ENCODE measurements at regions not wholly inside any gene's neighbourhood (a gene's known extent, or its start where the extent isn't known, plus 50 kb on each side); places are given as distances from the start of the nearest gene placed in this dataset.

GRCh38 chr12:77724367-77724957 lies 106.2 kb upstream of the NAV3 start:
- intact Hi-C loops (cut with DNase I): loop anchor here (2.0 kb wide), 1 partner anchor 202 kb away; no protein-coding TSS in a partner anchor
- DNase-seq: no peak

GRCh38 chr12:77723308-77723707 lies 107.4 kb upstream of the NAV3 start:
- DNase-seq: no peak
- intact Hi-C loops (cut with DNase I): no loop called here

GRCh38 chr12:77722536-77722935 lies 108.2 kb upstream of the NAV3 start:
- no peak for DNase-seq
- intact Hi-C loops (cut with DNase I): no loop called here

GRCh38 chr12:77720258-77720657 lies 110.4 kb upstream of the NAV3 start:
- no peak for DNase-seq
- intact Hi-C loops (cut with DNase I): no loop called here

GRCh38 chr12:77710209-77710608 lies 120.5 kb upstream of the NAV3 start:
- intact Hi-C loops (cut with DNase I): no loop called here
- DNase-seq: no peak

GRCh38 chr12:77697126-77697525 lies 133.6 kb upstream of the NAV3 start:
- no peak for DNase-seq
- intact Hi-C loops (cut with DNase I): no loop called here

GRCh38 chr12:77696183-77696582 lies 134.5 kb upstream of the NAV3 start:
- no peak for DNase-seq

GRCh38 chr12:77689510-77690086 lies 141.1 kb upstream of the NAV3 start:
- intact Hi-C loops (cut with DNase I): loop anchor here (5.0 to 10.0 kb wide), 4 partner anchors 155 to 645 kb away; no protein-coding TSS in a partner anchor
- DNase-seq: no peak

More at GRCh38 chr12:77696183-77696582, 134.5 kb upstream of the NAV3 start:
- intact Hi-C loops (cut with DNase I): no loop called here

GRCh38 chr12:77687321-77687720 lies 143.4 kb upstream of the NAV3 start:
- intact Hi-C loops (cut with DNase I): loop anchor here (5.0 to 10.0 kb wide), 4 partner anchors 153 to 643 kb away; no protein-coding TSS in a partner anchor
- DNase-seq: no peak

- no peak for DNase-seq
- intact Hi-C loops (cut with DNase I): loop anchor here (5.0 to 10.0 kb wide), 4 partner anchors 152 to 642 kb away; no protein-coding TSS in a partner anchor
Measured at GRCh38 chr12:77686760-77687159, 143.9 kb upstream of the NAV3 start.

GRCh38 chr12:77685901-77686300 lies 144.8 kb upstream of the NAV3 start:
- no peak for DNase-seq
- intact Hi-C loops (cut with DNase I): loop anchor here (5.0 to 10.0 kb wide), 4 partner anchors 151 to 641 kb away; no protein-coding TSS in a partner anchor

GRCh38 chr12:77685112-77685511 lies 145.6 kb upstream of the NAV3 start:
- intact Hi-C loops (cut with DNase I): loop anchor here (5.0 to 10.0 kb wide), 4 partner anchors 150 to 640 kb away; no protein-coding TSS in a partner anchor
- DNase-seq: peak in 9 of 10 donors; percentile 14 to 91 (median 59)

GRCh38 chr12:77682488-77682887 lies 148.2 kb upstream of the NAV3 start:
- intact Hi-C loops (cut with DNase I): loop anchor here (10.0 kb wide), 3 partner anchors 148 to 638 kb away; no protein-coding TSS in a partner anchor
- DNase-seq: no peak

- no peak for DNase-seq
- intact Hi-C loops (cut with DNase I): loop anchor here (10.0 kb wide), 3 partner anchors 147 to 637 kb away; no protein-coding TSS in a partner anchor
Measured at GRCh38 chr12:77681726-77682125, 149.0 kb upstream of the NAV3 start.

GRCh38 chr12:77679686-77680085 lies 151.0 kb upstream of the NAV3 start:
- no peak for DNase-seq
- intact Hi-C loops (cut with DNase I): loop anchor here (10.0 kb wide), 3 partner anchors 145 to 635 kb away; no protein-coding TSS in a partner anchor

- intact Hi-C loops (cut with DNase I): no loop called here
- no peak for DNase-seq
Measured at GRCh38 chr12:77678621-77679020, 152.1 kb upstream of the NAV3 start.

GRCh38 chr12:77667101-77667500 lies 163.6 kb upstream of the NAV3 start:
- intact Hi-C loops (cut with DNase I): no loop called here
- no peak for DNase-seq

- intact Hi-C loops (cut with DNase I): no loop called here
Measured at GRCh38 chr12:77648716-77649115, 182.0 kb upstream of the NAV3 start.

GRCh38 chr12:77645966-77646598 lies 184.6 kb upstream of the NAV3 start:
- no peak for DNase-seq
- intact Hi-C loops (cut with DNase I): no loop called here

More at GRCh38 chr12:77648716-77649115, 182.0 kb upstream of the NAV3 start:
- DNase-seq: no peak

- intact Hi-C loops (cut with DNase I): no loop called here
- no peak for DNase-seq
Measured at GRCh38 chr12:77644915-77645605, 185.6 kb upstream of the NAV3 start.

- intact Hi-C loops (cut with DNase I): no loop called here
- DNase-seq: no peak
Measured at GRCh38 chr12:77642246-77642645, 188.4 kb upstream of the NAV3 start.
